Activated B cell treated with CpG ODN at 0.5 μM for 24 hours (primary cell): ENCODE measurements at regions not wholly inside any gene's neighbourhood (a gene's known extent, or its start where the extent isn't known, plus 50 kb on each side); places are given as distances from the start of the nearest gene placed in this dataset.

Experiments used
- ATAC-seq: fragments of 200-7000 bp; cut with Tn5 transposase; one replicate; pipeline ENCODE4 v1.10.0; 2021; ENCODE audit warnings: low read depth, mild to moderate bottlenecking, moderate library complexity
- CTCF ChIA-PET: fragments of 350-600 bp; sonication (Branson Sonifier 250); formaldehyde crosslinking; loops from one replicate; lab custom pipeline; 2021; ENCODE audit warnings: antibody characterized with exemption; lab: Charles Lee
- POLR2A ChIA-PET: fragments of 350-600 bp; sonication (Branson Sonifier 250); formaldehyde crosslinking; loops from one replicate; lab custom pipeline; 2021; ENCODE audit warnings: antibody characterized with exemption; lab: Charles Lee
- DNase-seq: peaks from one replicate; pipeline ENCODE4 v3.0.0; 2022
- H3K27ac Mint-ChIP-seq: one replicate; pipeline ENCODE4 v1.8.0; 2020; ENCODE audit warnings: mixed read lengths
- H3K27me3 Mint-ChIP-seq: one replicate; pipeline ENCODE4 v1.8.0; 2021; ENCODE audit warnings: mixed read lengths
- H3K36me3 Mint-ChIP-seq: one replicate; pipeline ENCODE4 v1.8.0; 2021; ENCODE audit warnings: low read depth, mixed read lengths
- H3K4me1 Mint-ChIP-seq: one replicate; pipeline ENCODE4 v1.8.0; 2021; ENCODE audit warnings: mixed read lengths
- H3K4me3 Mint-ChIP-seq: one replicate; pipeline ENCODE4 v1.8.0; 2020; ENCODE audit warnings: mild to moderate bottlenecking, mixed read lengths
- H3K9me3 Mint-ChIP-seq: one replicate; pipeline ENCODE4 v1.8.0; 2020; ENCODE audit warnings: mixed read lengths
- intact Hi-C: fragments of 100-400 bp; cut with micrococcal nuclease; formaldehyde crosslinking; loops from one replicate; pipeline ENCODE4 v1.15.1; 2024
- TF ChIP-seq, protein P1 (sequence below): fragments of 200-600 bp; IDR thresholded peaks from one replicate; pipeline ENCODE4 v1.8.0; 2022; ENCODE audit warnings: antibody characterized with exemption, mild to moderate bottlenecking

DNA sequence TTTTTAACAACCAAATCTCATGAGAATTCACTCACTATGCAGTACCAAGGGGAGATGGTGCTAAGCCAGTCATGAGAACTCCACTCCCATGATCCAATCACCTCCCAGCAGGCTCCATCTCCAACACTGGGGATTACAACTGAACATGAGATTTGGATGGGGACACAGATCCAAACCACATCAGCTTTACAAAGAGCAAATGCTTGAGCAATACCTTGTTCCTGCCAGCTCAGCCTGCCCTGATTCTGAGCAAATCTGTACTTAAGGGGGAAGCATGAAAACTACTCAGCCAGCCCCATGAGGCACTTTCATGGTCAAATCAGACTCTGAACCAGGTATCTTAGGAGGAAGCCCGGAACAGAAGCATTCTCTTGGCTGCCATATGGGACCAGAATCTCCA, 259.9 kb downstream of the TBC1D4 start:
- DNase-seq (no peak), ATAC-seq (no peak)
- no peak overlapping the region for H3K27ac Mint-ChIP-seq
- H3K27me3 Mint-ChIP-seq = peaks cover 16% of the 10 kb centered on the region
- TF ChIP-seq, protein P1, sequence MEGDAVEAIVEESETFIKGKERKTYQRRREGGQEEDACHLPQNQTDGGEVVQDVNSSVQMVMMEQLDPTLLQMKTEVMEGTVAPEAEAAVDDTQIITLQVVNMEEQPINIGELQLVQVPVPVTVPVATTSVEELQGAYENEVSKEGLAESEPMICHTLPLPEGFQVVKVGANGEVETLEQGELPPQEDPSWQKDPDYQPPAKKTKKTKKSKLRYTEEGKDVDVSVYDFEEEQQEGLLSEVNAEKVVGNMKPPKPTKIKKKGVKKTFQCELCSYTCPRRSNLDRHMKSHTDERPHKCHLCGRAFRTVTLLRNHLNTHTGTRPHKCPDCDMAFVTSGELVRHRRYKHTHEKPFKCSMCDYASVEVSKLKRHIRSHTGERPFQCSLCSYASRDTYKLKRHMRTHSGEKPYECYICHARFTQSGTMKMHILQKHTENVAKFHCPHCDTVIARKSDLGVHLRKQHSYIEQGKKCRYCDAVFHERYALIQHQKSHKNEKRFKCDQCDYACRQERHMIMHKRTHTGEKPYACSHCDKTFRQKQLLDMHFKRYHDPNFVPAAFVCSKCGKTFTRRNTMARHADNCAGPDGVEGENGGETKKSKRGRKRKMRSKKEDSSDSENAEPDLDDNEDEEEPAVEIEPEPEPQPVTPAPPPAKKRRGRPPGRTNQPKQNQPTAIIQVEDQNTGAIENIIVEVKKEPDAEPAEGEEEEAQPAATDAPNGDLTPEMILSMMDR = no peak
- no peaks in the 10 kb centered on the region for H3K36me3 Mint-ChIP-seq
- H3K9me3 Mint-ChIP-seq = no peaks in the 10 kb centered on the region
- ChIA-PET POLR2A (no interaction called here), CTCF (no interaction called here)
- H3K4me3 Mint-ChIP-seq = no peak overlapping the region
- H3K4me1 Mint-ChIP-seq = peaks cover 6% of the 10 kb centered on the region
- intact Hi-C loops = no loop called here

DNA sequence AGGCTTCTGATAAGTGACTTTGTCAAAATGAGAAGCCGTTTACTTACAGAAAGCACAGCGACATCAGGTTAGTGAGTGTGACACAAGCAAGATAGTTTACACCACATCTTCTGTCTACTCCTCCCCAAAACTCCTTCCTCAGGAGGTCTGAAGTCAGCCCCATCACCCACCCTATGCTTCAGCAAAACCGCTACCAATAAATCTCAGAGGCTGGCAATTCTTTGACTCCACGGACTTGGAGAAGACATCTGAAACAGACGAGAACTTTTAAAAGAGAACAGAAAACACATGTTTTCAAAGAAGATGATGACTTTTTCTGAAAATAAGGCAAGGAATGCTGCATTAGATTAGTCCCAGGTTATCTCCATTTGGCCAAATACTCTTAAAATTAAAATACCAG, 261.1 kb downstream of the TBC1D4 start:
- Mint-ChIP-seq H3K27ac (no peak overlapping the region), H3K36me3 (no peaks in the 10 kb centered on the region), H3K9me3 (no peaks in the 10 kb centered on the region), H3K4me3 (no peak overlapping the region), H3K4me1 (peaks cover 6% of the 10 kb centered on the region), H3K27me3 (peaks cover 18% of the 10 kb centered on the region)
- intact Hi-C loops = no loop called here
- CTCF ChIA-PET = no interaction called here
- DNase-seq = no peak
- TF ChIP-seq, protein P1 = no peak
- POLR2A ChIA-PET = no interaction called here
- ATAC-seq = no peak

DNA sequence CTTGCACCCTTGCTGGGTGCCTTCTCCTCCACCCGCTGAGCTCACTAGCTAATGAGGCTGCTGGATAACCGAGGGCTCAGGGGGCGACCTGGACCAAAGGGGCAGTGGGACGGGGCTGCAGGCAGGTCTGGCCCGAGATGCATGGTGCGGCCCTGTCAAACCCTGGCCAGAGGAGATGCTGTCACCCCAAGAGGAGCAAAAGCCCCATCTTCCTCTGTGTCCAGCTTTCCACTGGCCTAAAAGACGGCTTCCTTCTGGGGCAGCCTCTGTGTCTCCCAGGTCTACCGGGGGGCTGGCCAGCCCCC, 261.8 kb downstream of the TBC1D4 start:
- ATAC-seq = no peak
- POLR2A ChIA-PET = no interaction called here
- peaks cover 6% of the 10 kb centered on the region for H3K4me1 Mint-ChIP-seq
- H3K27me3 Mint-ChIP-seq = peaks cover 18% of the 10 kb centered on the region
- DNase-seq = no peak
- TF ChIP-seq, protein P1 = no peak
- no peaks in the 10 kb centered on the region for H3K36me3 Mint-ChIP-seq
- no peaks in the 10 kb centered on the region for H3K9me3 Mint-ChIP-seq
- no peak overlapping the region for H3K4me3 Mint-ChIP-seq
- intact Hi-C loops = no loop called here
- H3K27ac Mint-ChIP-seq = no peak overlapping the region
- CTCF ChIA-PET = interaction anchor here (0.9 to 2.0 kb wide), 13 partner anchors 9 to 1473 kb away, joined by 3 to 13 read pairs (median 4); no protein-coding TSS in a partner anchor

DNA sequence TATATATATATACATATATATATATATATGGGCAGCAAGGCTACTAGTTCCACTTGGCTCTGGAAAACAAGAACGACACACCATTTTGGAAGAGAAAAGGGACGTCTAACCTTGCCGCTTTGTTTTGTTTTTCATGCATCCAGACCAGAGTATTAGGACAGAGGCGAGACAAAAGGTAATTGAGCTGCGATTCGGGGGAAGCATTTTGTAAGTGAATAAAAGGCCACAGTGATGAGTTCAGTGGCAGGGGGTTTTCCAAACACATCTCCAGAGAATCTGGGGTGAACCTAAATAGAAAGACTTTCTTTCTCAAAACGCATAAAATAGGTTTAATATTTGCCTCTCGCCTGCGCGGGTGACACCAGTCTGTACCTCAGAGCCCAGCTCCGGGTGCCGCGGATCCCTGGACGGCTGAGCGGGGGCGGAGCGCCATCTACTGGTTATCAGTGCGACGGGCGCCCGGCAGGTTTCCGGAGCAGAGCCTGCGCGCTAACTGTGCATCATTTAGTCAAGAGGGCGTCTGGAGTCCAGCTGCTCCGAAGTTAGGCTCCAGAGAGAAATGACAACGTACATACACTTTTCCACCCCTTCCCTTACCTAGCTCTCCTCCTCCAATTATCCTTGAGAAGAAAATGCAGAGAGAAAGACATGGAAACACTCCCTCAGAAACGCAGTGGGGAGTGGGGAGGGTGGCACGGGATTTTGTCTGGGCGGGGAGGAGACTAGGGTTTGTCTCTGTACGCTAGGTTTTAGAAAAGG, 262.3 kb downstream of the TBC1D4 start:
- ATAC-seq = peak; percentile 83
- ChIA-PET POLR2A (no interaction called here), CTCF (interaction anchor here (0.7 to 2.0 kb wide), 16 partner anchors 8 to 1490 kb away, joined by 3 to 13 read pairs (median 4); no protein-coding TSS in a partner anchor)
- H3K4me3 Mint-ChIP-seq = peak overlapping the region; percentile 36
- H3K27ac Mint-ChIP-seq = no peak overlapping the region
- H3K9me3 Mint-ChIP-seq = no peaks in the 10 kb centered on the region
- DNase-seq = peak; percentile 65
- H3K4me1 Mint-ChIP-seq = peaks cover 6% of the 10 kb centered on the region
- no peaks in the 10 kb centered on the region for H3K36me3 Mint-ChIP-seq
- TF ChIP-seq, protein P1 = peak; percentile 69
- H3K27me3 Mint-ChIP-seq = peaks cover 18% of the 10 kb centered on the region
- intact Hi-C loops = loop anchor here (1.0 kb wide), 2 partner anchors 1384 to 1465 kb away; no protein-coding TSS in a partner anchor

DNA sequence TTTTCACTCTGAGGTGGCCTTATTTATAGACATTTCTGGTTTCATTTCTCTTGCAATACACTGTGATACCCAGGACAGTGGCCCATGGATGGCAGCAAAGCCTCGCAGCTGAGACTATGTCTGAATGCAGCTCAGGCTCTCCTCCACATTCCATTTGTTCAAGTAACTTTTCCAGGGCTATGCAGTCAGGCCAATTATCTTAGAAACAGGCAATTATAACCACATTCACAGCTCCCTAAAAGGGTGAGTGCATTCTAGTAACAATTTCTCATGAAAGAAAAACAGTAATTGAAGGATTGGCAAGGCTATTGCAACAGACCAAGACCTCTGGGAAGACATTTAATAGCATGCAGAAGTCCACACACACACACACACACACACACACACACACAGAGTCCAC, 264.0 kb downstream of the TBC1D4 start:
- POLR2A ChIA-PET = no interaction called here
- no peaks in the 10 kb centered on the region for H3K36me3 Mint-ChIP-seq
- peaks cover 6% of the 10 kb centered on the region for H3K4me1 Mint-ChIP-seq
- H3K4me3 Mint-ChIP-seq = no peak overlapping the region
- H3K27ac Mint-ChIP-seq = no peak overlapping the region
- CTCF ChIA-PET = interaction anchor here (1.2 kb wide), 1 partner anchor 1496 kb away, joined by 3 read pairs; no protein-coding TSS in a partner anchor
- H3K27me3 Mint-ChIP-seq = peaks cover 18% of the 10 kb centered on the region
- ATAC-seq = no peak
- TF ChIP-seq, protein P1 = no peak
- intact Hi-C loops = no loop called here
- no peaks in the 10 kb centered on the region for H3K9me3 Mint-ChIP-seq
- DNase-seq = no peak
